ENCODE measurements at regions not wholly inside any gene's neighbourhood (a gene's known extent, or its start where the extent isn't known, plus 50 kb on each side); places are given as distances from the start of the nearest gene placed in this dataset.

DNA sequence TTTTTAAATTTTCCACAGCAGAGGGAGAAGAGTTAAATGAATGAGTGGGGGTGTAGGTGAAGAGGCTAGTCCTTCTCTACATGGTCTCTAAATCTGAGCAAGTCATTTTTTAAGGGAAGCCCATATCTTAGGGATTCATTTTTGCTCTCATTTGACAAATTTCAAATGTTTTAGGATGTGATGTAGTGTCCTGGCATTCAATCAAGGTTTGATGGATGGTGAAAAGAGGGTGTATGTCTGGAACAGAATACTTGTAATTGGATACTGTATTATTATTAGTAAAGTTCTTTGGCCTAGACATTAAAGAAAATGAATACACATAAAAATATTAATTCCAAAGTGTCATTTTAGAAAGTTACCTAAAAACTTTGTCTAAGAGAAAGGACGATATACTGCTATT lies 167.8 kb upstream of the PTBP2 start:
- Histone ChIP-seq H3K4me3 (ENCODE audit: low read depth in 2 of 2, low read length in 1 of 2) (no peak overlapping the region), H3K4me1 (ENCODE audit: control insufficient read depth in 1 of 2, insufficient read depth in 2 of 2, low read depth in 1 of 2, low read length in 1 of 2) (peaks cover 0 to 7% of the 10 kb centered on the region in 2 experiments; a peak in 2 of 4 replicates), H3K9me3 (no peaks in the 10 kb centered on the region), H4K20me1 (ENCODE audit: insufficient read depth) (no peaks in the 10 kb centered on the region), H3K36me3 (replicated peaks in 1 of 2; ENCODE audit: control insufficient read depth in 1 of 2, insufficient read depth in 2 of 2, low read length in 1 of 2) (no peaks in the 10 kb centered on the region), H3K79me2 (ENCODE audit: insufficient read depth) (no peaks in the 10 kb centered on the region), H3K9me2 (no peaks in the 10 kb centered on the region), H3K9ac (no peak overlapping the region), H2AFZ (ENCODE audit: low read depth) (no peak overlapping the region), H3K4me2 (no peak overlapping the region), H3K27ac (ENCODE audit: low read depth in 2 of 2, low read length in 1 of 2) (no peak overlapping the region), H3F3A (replicated peaks; ENCODE audit: insufficient read depth) (no peaks in the 10 kb centered on the region), H3K27me3 (ENCODE audit: insufficient read depth) (no peaks in the 10 kb centered on the region)
- 76% methylated on average over 1 of the region's 1 CpG for WGBS (ENCODE audit: low lambda C conversion rate)
- CTCF ChIA-PET = interaction anchor here (0.5 to 1.0 kb wide), 2 partner anchors 11 to 573 kb away, joined by 3 read pairs; no protein-coding TSS in a partner anchor
- POLR2A ChIA-PET = no interaction called here
- no peak for TF ChIP-seq JUND (IDR thresholded peaks at IDR 0.05)
- DNase-seq = no peak

DNA sequence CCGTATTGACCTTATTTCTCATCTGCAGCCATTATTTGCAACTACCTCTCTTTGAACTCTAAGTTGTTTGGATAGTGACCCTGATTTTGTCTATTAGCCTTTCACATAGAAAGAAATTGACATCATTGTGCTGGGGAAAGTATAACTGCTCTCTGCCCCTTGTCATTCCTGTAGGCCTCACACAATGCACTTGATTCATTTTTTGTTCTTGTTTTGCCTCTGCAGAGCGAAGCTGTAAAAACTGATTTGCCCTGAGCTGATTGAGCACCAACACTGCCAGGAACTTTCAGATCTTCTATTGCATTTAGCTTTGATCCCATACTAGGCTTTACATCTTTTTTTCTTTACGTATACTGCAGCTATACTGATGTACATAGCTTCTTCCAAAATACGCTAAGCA lies 167.2 kb upstream of the PTBP2 start:
- Histone ChIP-seq H3K4me2 (no peak overlapping the region), H2AFZ (ENCODE audit: low read depth) (no peak overlapping the region), H3K27me3 (ENCODE audit: insufficient read depth) (no peaks in the 10 kb centered on the region), H3K9me3 (no peaks in the 10 kb centered on the region), H3F3A (replicated peaks; ENCODE audit: insufficient read depth) (no peaks in the 10 kb centered on the region), H3K9ac (no peak overlapping the region), H3K36me3 (replicated peaks in 1 of 2; ENCODE audit: control insufficient read depth in 1 of 2, insufficient read depth in 2 of 2, low read length in 1 of 2) (no peaks in the 10 kb centered on the region), H3K9me2 (no peaks in the 10 kb centered on the region), H3K4me1 (ENCODE audit: control insufficient read depth in 1 of 2, insufficient read depth in 2 of 2, low read depth in 1 of 2, low read length in 1 of 2) (peaks cover 0 to 7% of the 10 kb centered on the region in 2 experiments; a peak in 2 of 4 replicates), H3K27ac (ENCODE audit: low read depth in 2 of 2, low read length in 1 of 2) (no peak overlapping the region), H3K79me2 (ENCODE audit: insufficient read depth) (no peaks in the 10 kb centered on the region), H4K20me1 (ENCODE audit: insufficient read depth) (no peaks in the 10 kb centered on the region), H3K4me3 (ENCODE audit: low read depth in 2 of 2, low read length in 1 of 2) (no peak overlapping the region)
- DNase-seq = no peak
- CTCF ChIA-PET = interaction anchor here (0.8 kb wide), 1 partner anchor 14 kb away, joined by 3 read pairs; no protein-coding TSS in a partner anchor
- POLR2A ChIA-PET = no interaction called here
- 92% methylated on average over 4 of the region's 4 CpGs for WGBS (ENCODE audit: low lambda C conversion rate)
- no peak for TF ChIP-seq TAF1 (IDR thresholded peaks at IDR 0.05; ENCODE audit: borderline replicate concordance, low read depth, low read length)
- TF ChIP-seq FOSL2 (IDR thresholded peaks at IDR 0.05; ENCODE audit: borderline replicate concordance, low read depth) = no peak
- TF ChIP-seq, protein P1, sequence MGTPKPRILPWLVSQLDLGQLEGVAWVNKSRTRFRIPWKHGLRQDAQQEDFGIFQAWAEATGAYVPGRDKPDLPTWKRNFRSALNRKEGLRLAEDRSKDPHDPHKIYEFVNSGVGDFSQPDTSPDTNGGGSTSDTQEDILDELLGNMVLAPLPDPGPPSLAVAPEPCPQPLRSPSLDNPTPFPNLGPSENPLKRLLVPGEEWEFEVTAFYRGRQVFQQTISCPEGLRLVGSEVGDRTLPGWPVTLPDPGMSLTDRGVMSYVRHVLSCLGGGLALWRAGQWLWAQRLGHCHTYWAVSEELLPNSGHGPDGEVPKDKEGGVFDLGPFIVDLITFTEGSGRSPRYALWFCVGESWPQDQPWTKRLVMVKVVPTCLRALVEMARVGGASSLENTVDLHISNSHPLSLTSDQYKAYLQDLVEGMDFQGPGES (IDR thresholded peaks at IDR 0.05; ENCODE audit: low read depth, low read length) = no peak
- TF ChIP-seq, protein P2, sequence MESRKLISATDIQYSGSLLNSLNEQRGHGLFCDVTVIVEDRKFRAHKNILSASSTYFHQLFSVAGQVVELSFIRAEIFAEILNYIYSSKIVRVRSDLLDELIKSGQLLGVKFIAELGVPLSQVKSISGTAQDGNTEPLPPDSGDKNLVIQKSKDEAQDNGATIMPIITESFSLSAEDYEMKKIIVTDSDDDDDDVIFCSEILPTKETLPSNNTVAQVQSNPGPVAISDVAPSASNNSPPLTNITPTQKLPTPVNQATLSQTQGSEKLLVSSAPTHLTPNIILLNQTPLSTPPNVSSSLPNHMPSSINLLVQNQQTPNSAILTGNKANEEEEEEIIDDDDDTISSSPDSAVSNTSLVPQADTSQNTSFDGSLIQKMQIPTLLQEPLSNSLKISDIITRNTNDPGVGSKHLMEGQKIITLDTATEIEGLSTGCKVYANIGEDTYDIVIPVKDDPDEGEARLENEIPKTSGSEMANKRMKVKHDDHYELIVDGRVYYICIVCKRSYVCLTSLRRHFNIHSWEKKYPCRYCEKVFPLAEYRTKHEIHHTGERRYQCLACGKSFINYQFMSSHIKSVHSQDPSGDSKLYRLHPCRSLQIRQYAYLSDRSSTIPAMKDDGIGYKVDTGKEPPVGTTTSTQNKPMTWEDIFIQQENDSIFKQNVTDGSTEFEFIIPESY (IDR thresholded peaks at IDR 0.05; ENCODE audit: borderline replicate concordance, low read depth) = no peak
- TF ChIP-seq TCF12 (IDR thresholded peaks at IDR 0.05) = no peak

DNA sequence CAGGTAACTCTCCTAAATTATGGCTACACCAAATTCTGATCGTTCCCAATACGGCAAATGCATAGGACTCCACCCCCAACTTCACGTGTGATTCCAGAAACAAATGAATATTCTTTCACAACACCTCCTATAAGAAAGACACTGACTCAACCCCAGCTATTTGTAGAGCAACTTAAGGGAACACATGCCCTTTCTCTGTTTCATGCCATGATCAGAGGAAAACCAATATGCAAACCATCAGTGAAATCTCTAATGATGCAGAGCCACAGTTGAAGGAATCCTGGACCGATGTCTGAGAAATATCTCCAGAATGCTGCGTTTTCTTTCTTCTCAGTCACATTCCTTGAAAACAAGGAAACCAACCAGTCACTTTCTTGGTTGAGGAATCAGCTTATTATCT lies 164.2 kb upstream of the PTBP2 start:
- Histone ChIP-seq H4K20me1 (ENCODE audit: insufficient read depth) (no peaks in the 10 kb centered on the region), H3K9me3 (no peaks in the 10 kb centered on the region), H3K9me2 (no peaks in the 10 kb centered on the region), H3K4me2 (no peak overlapping the region), H3K27ac (ENCODE audit: low read depth in 2 of 2, low read length in 1 of 2) (no peak overlapping the region), H3K79me2 (ENCODE audit: insufficient read depth) (no peaks in the 10 kb centered on the region), H3K36me3 (replicated peaks in 1 of 2; ENCODE audit: control insufficient read depth in 1 of 2, insufficient read depth in 2 of 2, low read length in 1 of 2) (no peaks in the 10 kb centered on the region), H3K4me1 (ENCODE audit: control insufficient read depth in 1 of 2, insufficient read depth in 2 of 2, low read depth in 1 of 2, low read length in 1 of 2) (peaks cover 0 to 7% of the 10 kb centered on the region in 2 experiments; a peak in 2 of 4 replicates), H3K9ac (no peak overlapping the region), H3K4me3 (ENCODE audit: low read depth in 2 of 2, low read length in 1 of 2) (no peak overlapping the region), H3F3A (replicated peaks; ENCODE audit: insufficient read depth) (no peaks in the 10 kb centered on the region), H2AFZ (ENCODE audit: low read depth) (no peak overlapping the region), H3K27me3 (ENCODE audit: insufficient read depth) (no peaks in the 10 kb centered on the region)
- DNase-seq = no peak
- ChIA-PET POLR2A (no interaction called here), CTCF (interaction anchor here (2.0 kb wide), 1 partner anchor 11 kb away, joined by 4 read pairs; no protein-coding TSS in a partner anchor)
- TF ChIP-seq RXRA (IDR thresholded peaks at IDR 0.05; ENCODE audit: borderline replicate concordance, low read depth) (no peak), JUND (IDR thresholded peaks at IDR 0.05) (no peak), POLR2AphosphoS5 (IDR thresholded peaks at IDR 0.05; ENCODE audit: low read depth, low read length) (no peak), YY1 (IDR thresholded peaks at IDR 0.05; ENCODE audit: low read depth) (no peak), EZH2phosphoT487 (IDR thresholded peaks at IDR 0.05; ENCODE audit: borderline replicate concordance, low read depth) (no peak), RCOR1 (IDR thresholded peaks at IDR 0.05; ENCODE audit: low read length) (no peak)
- TF ChIP-seq, protein P3, sequence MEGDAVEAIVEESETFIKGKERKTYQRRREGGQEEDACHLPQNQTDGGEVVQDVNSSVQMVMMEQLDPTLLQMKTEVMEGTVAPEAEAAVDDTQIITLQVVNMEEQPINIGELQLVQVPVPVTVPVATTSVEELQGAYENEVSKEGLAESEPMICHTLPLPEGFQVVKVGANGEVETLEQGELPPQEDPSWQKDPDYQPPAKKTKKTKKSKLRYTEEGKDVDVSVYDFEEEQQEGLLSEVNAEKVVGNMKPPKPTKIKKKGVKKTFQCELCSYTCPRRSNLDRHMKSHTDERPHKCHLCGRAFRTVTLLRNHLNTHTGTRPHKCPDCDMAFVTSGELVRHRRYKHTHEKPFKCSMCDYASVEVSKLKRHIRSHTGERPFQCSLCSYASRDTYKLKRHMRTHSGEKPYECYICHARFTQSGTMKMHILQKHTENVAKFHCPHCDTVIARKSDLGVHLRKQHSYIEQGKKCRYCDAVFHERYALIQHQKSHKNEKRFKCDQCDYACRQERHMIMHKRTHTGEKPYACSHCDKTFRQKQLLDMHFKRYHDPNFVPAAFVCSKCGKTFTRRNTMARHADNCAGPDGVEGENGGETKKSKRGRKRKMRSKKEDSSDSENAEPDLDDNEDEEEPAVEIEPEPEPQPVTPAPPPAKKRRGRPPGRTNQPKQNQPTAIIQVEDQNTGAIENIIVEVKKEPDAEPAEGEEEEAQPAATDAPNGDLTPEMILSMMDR (IDR thresholded peaks at IDR 0.05) = no peak
- 91% methylated on average over 5 of the region's 5 CpGs for WGBS (ENCODE audit: low lambda C conversion rate)

Data from SK-N-SH (cell line).